ENCODE measurements at regions not wholly inside any gene's neighbourhood (a gene's known extent, or its start where the extent isn't known, plus 50 kb on each side); places are given as distances from the start of the nearest gene placed in this dataset.
"Not testable (repeated sequence)": the region's sequence is repeated elsewhere in the genome, so short reads cannot be mapped to it uniquely, and the experiment has no call there.

DNA sequence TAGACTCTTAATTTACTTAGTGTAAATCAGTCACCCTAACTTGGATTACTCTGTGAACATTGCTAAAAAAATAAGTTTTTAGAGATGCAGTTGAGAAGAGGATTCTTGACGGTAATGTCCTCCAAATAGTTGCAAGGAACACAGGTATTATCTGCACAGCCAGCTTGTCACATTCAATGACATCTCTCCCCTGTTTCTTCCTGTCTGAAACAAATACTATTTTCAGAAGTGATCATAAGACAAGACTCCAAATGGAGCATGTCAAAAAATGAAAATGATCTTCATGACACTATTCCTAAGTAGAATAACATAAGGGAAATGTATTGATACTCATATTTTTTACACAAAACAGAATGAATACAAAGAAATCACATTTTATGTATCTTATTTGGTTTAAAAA is 227.9 kb upstream of the CHD1 start:
- TF ChIP-seq, protein P1, sequence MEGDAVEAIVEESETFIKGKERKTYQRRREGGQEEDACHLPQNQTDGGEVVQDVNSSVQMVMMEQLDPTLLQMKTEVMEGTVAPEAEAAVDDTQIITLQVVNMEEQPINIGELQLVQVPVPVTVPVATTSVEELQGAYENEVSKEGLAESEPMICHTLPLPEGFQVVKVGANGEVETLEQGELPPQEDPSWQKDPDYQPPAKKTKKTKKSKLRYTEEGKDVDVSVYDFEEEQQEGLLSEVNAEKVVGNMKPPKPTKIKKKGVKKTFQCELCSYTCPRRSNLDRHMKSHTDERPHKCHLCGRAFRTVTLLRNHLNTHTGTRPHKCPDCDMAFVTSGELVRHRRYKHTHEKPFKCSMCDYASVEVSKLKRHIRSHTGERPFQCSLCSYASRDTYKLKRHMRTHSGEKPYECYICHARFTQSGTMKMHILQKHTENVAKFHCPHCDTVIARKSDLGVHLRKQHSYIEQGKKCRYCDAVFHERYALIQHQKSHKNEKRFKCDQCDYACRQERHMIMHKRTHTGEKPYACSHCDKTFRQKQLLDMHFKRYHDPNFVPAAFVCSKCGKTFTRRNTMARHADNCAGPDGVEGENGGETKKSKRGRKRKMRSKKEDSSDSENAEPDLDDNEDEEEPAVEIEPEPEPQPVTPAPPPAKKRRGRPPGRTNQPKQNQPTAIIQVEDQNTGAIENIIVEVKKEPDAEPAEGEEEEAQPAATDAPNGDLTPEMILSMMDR (IDR thresholded peaks at IDR 0.05; ENCODE audit: borderline replicate concordance, control extremely low read depth, extremely low read depth, insufficient read depth, missing control alignments): no peak
- DNase-seq (ENCODE audit: low spot score): no peak
- in situ Hi-C loops (cut with MboI; ENCODE audit: low sequenced_read_pairs, unreplicated experiment): no loop called here

DNA sequence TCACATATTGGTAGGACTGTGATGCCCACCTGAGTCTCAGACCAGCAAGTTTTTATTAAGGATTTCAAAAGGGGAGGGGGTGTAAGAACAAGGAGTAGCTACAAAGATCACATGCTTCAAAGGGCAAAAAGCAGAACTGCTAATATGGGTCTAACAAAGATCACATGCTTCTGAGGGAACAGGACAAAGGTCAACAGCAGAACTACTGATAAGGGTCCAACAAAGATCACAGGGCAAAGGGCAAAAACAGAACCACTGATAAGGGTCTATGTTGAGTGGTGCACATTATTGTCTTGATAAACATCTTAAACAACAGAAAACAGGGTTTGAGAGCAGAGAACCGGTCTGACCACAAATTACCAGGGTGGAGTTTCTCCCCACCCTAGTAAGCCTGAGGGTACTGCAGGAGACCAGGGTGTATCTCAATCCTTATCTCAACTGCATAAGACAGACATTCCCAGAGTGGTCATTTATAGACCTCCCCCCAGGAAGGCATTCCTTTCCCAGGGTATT is 214.5 kb upstream of the CHD1 start:
- in situ Hi-C loops (cut with MboI; ENCODE audit: low sequenced_read_pairs, unreplicated experiment); DNase-seq (ENCODE audit: low spot score): not testable (repeated sequence)

DNA sequence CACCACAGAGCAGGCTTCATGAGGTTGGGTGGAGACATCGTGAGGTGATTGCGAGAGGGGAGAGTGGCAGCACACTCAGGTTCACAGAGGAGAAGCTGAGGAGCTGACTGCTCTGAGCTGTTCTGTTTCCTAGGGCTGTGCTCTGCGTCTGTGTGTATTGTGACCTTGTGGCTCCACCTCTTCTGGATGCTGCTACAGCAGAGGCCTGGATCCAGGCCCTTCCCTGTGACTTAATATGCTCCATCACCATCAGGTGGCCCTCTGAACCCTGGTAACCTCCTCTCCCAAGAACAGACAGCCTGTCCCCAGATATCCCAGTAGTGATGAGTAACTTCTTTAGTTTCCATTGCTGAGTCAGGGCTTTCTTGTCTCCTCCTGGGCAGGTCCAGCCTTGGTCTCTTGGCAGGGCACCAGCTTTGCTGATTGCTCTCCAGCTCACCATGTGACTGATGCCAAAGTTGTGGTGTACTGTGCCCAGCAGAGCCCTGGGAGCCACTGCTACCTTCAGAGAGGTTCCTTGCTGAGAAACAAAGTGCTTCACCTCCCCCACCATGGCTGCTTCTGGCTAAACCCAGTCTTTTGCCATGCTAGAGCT is 212.8 kb upstream of the CHD1 start:
- no peak for DNase-seq (ENCODE audit: low spot score)
- TF ChIP-seq, protein P1 (IDR thresholded peaks at IDR 0.05; ENCODE audit: borderline replicate concordance, control extremely low read depth, extremely low read depth, insufficient read depth, missing control alignments): no peak
- in situ Hi-C loops (cut with MboI; ENCODE audit: low sequenced_read_pairs, unreplicated experiment): no loop called here

DNA sequence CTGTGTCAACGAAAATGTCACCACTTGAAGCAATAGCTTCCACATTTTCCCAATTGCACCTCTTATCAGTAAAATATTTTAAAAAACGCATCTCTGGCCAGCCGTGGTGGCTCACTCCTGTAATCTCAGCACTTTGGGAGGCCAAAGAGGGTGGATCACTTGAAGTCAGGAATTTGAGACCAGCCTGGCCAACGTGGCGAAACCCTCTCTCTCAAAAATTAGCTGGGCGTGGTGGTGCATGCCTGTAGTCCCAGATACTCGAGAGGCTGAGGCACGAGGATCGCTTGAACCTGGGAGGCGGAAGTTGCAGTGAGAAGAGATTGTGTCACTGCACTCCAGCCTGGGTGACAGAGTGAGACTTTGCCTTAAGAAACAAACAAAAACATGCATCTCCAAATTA is 210.1 kb upstream of the CHD1 start:
- DNase-seq (ENCODE audit: low spot score): no peak
- in situ Hi-C loops (cut with MboI; ENCODE audit: low sequenced_read_pairs, unreplicated experiment): no loop called here
- TF ChIP-seq, protein P1 (IDR thresholded peaks at IDR 0.05; ENCODE audit: borderline replicate concordance, control extremely low read depth, extremely low read depth, insufficient read depth, missing control alignments): no peak

DNA sequence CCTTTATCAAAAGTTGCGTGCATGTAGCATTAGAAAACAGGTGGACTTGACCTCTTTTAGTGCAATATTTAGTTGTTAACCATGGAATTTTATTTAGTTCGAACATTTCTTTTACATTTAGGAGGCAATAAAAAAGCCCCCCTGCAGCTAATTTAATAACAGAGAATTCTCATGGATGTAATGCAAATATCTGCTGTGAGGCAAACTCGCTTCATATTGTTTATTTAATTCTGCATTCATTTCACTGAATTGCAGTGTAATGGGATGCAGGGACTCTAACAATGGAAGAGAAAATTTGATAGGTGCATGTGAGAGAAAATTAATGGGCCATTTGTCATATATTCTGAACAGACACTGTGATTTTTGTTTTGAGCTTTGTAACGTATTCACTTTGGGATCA is 205.1 kb upstream of the CHD1 start:
- no peak for DNase-seq (ENCODE audit: low spot score)
- TF ChIP-seq, protein P1 (IDR thresholded peaks at IDR 0.05; ENCODE audit: borderline replicate concordance, control extremely low read depth, extremely low read depth, insufficient read depth, missing control alignments): no peak
- in situ Hi-C loops (cut with MboI; ENCODE audit: low sequenced_read_pairs, unreplicated experiment): no loop called here

DNA sequence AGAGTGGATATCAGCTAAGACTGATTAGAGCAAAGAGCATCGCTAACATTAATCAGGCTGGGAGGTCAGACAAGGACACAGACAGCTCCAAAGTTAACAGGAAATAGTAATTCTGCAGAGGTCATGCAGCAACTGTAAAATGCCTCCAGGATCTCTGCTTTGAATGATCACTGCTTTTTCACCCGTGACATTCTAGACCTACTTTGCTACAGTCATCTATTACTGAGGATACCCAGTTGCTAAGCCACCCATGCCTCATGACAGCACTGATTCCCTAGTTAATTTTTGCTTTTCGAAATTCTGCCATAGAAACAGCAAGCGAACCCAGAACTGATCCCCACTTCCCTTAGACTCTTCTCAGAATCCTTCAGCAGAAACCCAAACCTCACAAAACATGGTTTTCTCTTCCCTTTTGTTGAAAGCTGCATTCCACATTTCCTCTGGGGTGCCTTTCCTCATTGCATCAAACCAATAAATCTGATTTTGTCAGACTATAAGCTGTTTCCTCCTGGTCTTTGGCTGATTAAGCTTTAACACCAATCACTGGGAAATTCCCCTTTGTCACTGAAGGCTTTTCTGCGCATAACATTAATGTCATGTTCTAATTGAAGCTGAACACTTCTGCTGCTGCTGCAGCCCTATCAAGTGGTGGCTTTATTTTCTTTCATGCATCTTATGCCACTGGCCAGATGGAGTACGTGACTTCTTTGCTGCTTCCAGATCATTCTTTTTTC is 201.1 kb upstream of the CHD1 start:
- in situ Hi-C loops (cut with MboI; ENCODE audit: low sequenced_read_pairs, unreplicated experiment): no loop called here
- DNase-seq (ENCODE audit: low spot score): no peak
- TF ChIP-seq, protein P1 (IDR thresholded peaks at IDR 0.05; ENCODE audit: borderline replicate concordance, control extremely low read depth, extremely low read depth, insufficient read depth, missing control alignments): no peak

DNA sequence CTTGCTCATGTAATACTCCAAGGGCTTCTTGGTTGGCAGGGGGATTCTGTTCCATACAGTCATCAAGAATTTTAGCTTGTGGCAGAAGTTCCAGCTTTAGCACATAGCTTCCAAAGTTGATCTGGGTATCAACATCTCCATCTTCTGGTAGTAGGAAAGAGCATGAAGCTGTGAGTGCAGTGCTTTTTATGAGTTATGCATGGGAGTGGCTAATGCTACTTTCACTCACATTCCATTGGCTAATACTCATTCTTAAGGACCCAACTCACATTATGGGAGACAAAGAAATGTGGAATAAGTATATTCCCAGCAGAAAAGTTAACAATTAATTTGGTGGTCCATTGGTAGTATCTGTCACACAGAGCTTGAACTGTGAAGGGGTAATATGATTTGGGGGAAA is 194.2 kb upstream of the CHD1 start:
- in situ Hi-C loops (cut with MboI; ENCODE audit: low sequenced_read_pairs, unreplicated experiment): no loop called here
- TF ChIP-seq, protein P1 (IDR thresholded peaks at IDR 0.05; ENCODE audit: borderline replicate concordance, control extremely low read depth, extremely low read depth, insufficient read depth, missing control alignments): no peak
- no peak for DNase-seq (ENCODE audit: low spot score)
